HG03571 (cell line): ENCODE measurements at regions not wholly inside any gene's neighbourhood (a gene's known extent, or its start where the extent isn't known, plus 50 kb on each side); places are given as distances from the start of the nearest gene placed in this dataset.
"Not testable (repeated sequence)": the region's sequence is repeated elsewhere in the genome, so short reads cannot be mapped to it uniquely, and the experiment has no call there.

Experiments
- ATAC-seq: cut with Tn5 transposase; IDR thresholded peaks from one replicate; pipeline ENCODE4 v1.9.1; 2021; ENCODE audit not compliant: unreplicated experiment

DNA sequence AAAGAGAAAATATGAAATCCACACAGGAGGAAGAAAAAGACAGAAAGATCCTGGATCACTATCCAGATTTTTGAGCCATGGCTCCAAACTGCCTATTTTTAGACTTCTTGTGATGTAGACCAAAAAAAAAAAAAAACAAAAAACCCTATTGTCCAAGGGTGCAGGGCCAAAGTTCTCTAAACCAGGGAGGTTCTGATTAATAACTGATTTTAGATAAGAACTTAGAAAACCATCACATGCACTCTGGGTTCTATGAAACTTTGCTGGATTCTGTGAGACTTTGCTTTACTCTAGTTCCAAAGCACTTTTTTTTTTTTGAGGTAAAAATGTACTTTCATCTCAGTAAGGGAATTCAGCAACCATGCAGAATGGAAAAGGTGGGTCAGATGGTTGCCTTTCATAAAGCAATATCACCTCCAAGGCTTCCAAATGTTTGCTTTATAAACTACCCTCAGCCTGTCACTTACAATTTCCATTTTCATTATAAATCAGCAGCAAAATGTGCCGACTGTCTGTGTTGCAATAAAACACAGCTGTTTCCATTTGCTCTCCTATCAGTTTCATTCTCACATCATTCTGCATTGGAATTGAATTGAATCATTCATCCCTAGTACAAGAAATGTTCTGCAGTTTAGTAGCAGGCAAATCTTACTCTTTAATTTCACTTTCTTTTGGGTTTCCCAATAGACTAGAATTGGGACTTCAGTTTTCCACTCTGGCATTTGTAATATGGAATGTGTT lies 1584.3 kb upstream of the RAG2 start:
- ATAC-seq = no peak

DNA sequence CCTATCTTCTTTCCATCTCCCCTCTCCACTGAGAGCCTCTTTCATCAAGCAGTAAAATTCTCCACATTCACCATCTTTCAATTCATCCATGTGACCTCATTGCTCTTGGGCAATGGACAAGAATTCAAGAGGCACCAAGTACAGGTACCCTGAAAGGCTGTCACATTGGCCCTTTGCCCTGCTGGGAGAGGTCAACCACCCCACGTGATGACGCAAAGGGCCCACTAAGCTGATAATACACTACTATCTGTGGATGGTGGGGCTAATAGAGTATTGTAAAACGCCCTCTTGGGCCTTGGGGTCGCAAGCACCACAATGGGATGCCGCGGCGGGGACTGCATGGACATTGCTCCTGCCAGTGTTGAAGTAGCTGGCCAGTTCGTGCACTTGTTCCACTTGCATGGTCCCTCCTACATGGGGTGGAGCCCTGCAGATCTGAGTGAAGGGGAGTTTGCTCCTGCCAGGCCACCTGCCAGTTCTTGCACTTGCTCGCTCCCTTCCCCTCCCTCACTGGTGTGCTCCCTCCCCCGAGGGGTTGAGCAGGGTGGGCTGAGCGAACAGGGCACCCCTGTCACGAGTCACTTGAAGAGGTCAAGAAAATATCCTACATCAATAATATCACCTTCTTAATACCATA lies 1578.8 kb upstream of the RAG2 start:
- ATAC-seq = no peak

DNA sequence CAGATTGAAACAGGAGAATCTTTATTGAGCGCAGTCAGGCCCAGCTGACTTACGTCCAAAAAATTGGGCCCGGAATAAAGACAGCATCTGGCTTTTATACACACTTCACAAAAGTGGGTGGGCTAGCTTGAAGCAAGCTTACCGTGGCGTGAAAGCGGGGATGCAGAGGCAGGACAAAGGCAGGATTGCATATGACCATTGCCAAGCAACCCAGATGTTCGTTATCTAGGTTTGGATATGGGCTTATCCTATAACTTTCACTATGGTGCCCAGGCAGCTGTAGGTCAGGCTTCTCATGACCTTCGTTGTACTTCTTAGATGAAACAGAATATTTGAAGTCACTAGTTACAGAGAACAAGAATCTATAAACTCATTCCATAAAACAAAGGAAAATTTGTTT lies 1575.6 kb upstream of the RAG2 start:
- no peak for ATAC-seq

DNA sequence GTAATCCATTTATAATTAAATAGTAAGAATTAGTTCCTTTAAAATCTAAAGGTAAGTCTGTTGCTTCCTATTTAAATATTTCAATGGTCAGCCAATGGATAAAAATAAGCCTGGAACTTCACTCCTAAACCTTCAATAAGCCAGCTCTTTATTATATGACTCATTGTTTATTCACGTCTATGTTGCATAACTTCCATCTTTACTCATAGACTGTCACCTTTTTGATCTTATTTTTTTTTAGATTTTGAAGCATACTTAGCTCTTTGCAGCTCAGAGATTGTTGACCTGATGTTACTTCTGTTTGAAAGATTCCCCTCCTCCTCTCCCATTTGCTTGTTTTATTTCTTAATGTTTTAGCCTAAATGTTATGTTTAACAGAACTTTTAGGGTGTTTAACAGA lies 1571.2 kb upstream of the RAG2 start:
- ATAC-seq = no peak

DNA sequence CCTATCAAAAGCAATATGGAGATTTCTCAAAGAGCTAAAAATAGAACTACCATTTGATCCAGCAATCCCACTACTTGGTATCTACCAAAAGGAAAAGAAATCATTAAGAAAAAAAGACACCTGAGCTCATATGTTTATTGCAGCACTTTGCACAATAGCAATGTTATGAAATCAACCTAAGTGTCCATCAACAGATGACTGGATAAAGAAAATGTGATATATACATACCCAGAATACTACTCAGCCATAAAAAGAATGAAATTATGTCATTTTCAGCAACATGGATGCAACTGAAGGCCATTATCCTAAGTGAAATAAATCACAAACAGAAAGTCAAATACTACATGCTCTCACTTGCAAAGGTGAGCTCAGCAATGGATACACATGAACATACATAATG lies 1565.5 kb upstream of the RAG2 start:
- no peak for ATAC-seq

DNA sequence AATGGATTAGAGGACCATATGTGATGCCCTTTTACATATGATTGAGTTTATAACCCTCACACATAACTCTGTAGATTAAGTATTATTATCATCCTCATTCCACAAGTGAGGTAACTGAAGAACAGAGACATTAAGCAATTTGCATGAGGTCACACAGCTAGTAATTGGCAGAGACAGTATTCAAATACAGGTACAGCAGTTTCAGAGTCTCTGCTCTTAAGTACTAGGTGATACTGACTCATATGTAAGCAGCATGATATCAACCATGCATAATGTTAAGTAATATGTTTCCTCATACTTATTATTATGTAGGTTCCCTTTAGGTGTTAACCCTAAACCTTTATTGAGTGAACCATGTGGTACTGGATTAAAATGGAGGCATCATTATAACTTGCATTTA lies 1562.4 kb upstream of the RAG2 start:
- ATAC-seq = no peak

DNA sequence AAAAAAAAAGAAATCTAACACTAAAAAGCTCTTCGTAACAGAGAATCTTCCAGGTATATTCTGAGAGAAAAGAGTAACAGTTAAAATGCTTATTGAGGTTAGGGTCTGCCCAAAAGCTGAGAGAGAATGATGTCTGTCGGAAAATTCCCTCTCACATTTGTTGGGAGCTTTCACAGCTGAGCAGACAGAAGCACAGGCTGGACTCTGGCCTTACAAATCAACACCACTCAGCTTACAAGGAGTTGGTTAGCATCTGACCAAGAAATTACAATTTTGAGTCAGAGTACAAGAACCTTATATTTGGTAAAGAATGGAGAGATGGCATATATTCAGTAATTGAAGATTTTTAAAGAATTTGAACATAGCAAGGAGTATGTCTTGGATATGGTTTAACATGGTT lies 1561.0 kb upstream of the RAG2 start:
- ATAC-seq = no peak

DNA sequence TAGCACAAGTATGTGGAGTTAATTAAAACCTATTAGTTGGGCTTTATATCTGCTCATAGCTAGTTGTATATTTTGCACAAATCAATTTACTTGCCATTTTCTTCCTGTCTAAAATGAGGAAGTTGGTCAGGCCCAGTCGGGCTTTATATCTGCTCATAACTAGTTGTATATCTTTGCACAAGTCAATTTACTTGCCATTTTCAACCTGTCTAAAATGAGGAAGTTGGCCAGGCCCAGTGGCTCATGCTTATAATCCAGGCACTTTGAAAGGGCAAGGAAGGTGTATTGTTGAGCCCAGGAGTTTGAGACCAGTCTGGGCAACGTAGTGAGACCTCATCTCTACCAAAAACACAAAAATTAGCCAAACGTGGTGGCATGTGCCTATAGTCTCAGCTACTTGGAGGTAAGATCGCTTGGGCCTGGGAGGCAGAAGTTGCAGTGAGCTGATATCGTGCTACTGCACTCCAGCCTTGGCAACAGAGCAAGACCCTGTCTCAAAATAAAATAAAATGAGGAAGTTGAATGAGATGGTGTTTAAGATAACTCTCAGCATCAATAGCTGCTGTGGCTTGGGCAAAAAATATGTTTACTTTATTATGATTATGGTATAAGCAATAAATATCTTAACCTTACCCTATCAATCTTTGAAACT lies 1558.6 kb upstream of the RAG2 start:
- no peak for ATAC-seq

DNA sequence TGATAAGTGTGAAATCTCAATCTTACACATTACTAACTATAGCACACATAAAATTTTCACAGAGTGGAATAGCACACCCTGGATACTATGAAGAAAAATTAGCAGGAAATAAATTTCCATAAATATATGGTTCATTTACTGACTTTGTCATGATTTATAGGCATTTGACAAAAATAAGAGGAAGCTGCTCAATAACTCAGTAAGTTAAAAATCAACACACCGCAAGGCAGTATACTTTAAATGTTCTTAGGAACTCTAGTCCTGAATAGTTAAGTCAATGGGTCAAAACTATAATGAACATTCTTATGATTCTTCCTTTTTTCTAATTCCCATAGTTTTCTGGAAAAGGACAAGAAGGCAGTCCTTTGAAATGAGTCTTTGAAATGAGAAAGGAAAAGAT lies 1557.8 kb upstream of the RAG2 start:
- ATAC-seq = no peak

DNA sequence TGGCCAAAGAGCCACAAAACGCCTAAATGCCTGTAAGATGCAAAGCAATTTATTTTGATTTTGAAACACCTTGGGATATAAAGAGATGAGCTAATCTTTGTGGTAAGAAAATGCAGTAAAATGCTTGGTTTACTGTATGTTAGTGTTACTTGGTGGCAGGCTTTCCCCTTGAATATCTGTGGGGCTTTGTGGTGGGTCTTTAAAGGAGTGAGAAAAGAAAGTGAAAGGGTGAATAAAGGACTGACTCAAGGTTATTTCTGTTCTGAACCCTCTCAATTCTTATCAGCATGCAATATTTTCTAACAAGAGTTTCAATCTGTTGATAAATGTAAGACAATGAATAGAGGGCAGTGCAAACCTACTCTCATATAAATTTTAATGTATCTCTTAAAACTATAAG lies 1555.9 kb upstream of the RAG2 start:
- ATAC-seq = no peak

DNA sequence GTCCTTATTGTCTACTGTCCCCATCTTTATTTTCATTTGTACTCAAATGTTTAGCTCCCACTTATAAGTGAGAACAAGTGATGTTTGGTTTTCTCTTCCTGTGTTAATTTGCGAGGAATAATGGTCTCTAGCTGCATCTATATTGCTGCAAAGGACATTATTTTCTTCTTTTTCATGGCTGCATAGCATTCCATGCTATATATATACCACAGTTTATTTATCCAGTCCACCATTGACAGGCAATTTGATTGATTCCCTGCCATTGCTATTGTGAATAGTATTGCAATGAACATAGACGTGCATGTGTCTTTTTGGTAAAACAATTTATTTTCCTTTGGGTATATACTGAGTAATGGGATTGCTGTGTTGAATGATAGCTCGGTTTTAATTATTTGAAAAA lies 1545.8 kb upstream of the RAG2 start:
- no peak for ATAC-seq

DNA sequence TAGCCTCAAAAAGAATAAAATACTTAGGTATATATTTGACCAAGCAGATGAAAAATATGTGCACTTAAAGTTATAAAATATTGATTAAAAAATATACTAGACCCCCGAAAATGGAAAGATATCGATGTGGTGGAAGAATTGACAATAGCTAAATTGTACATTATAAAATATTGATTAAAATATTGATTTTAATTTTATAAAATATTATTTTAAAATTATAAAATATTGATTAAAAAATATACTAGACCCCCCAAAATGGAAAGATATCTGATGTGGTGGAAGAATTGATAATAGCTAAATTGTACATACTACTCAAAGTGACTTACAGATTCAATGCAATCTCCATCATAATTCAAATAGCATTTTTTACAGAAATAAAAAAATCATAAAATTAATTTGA lies 1540.9 kb upstream of the RAG2 start:
- no peak for ATAC-seq

DNA sequence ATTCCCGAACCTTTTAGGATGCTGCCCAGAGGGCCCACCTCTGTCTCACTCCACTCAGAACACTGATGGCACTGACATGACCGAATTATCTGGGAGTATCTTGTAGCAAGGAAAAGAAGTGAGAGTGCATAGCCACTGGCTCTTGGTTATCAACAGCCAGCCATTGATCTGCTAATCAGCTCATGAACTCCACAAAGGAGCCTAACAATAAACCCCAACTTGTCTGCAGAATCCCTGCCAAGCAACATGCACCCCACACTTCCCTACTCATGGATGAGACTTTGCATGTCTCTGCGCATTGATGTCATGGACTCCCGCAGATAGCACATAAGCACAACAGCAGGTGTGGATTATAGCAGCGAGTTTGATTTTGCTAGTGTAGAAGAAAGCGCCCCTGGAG lies 1538.9 kb upstream of the RAG2 start:
- ATAC-seq = no peak

DNA sequence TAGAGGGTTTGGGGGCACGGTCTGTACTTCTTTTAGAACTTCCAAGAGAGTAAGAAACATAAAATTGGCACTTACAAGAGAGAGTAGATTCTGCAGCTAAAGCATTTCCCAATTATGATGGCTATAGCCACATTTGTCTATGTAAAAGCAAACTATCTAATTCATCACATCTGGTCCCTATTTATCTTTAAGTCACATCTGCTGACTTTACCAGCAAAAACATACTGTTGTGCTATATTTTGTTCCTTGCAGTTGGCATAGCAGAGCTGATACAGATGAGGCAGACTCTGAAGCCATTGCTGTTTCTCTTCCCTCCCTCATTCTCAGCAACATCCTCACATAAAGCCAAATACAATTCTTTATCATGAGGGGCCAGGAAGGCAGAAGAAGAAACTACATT lies 1533.5 kb upstream of the RAG2 start:
- no peak for ATAC-seq

DNA sequence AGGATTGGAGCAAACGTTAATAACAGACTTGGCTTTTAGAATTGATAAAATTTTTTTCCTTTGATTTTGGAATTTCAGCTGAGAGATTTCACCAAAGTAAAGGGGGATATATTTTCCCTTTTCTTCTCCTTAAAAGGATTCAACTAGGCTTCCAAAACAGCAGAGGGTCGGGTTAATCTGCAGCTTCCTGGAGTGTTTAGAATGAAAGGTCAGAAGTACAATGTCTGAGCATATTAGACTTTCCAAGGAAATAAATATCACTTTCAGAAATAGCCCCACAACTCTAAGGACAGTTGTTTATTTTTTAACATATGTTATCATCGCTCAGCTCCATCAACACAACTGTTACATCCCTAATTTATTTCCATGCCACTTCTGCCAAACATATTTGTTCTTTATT lies 1532.9 kb upstream of the RAG2 start:
- no peak for ATAC-seq

DNA sequence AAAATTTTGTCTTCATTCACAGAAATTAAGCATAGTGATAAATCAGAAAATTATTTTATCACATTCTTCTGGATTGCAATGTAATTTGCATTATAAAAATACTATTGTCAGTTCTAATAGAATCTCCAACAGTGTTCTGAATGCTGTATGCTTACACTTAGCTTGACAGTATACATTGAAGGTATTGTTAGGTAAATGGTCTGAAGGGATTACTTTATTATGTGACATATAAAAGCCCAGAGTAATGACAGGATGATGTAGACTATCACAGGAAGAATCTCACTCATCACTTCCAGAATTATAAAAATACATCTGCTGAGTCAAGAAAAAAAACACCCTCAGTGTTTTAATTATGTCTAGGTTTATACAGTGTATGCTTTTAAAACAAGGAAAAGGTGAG lies 1532.5 kb upstream of the RAG2 start:
- no peak for ATAC-seq

DNA sequence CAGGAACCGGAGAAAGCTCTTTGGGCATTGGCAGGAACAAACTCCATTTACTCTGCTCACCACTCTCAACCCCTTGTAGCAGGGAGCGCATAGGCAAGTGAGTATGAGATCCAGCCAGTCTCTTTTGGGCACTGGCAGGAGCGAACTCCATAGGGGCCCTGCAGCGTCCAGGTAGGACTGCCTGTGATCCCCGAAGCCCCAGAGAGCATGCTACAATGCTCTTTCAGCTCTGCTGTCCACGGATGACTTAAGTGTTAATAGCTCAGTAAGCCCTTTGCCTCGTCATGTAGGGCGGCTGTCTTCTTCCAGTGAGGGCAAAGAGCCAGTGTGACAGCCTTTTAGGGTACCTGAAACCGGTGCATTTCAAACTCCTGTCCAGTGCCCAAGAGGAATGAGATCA lies 1525.6 kb upstream of the RAG2 start:
- no peak for ATAC-seq

DNA sequence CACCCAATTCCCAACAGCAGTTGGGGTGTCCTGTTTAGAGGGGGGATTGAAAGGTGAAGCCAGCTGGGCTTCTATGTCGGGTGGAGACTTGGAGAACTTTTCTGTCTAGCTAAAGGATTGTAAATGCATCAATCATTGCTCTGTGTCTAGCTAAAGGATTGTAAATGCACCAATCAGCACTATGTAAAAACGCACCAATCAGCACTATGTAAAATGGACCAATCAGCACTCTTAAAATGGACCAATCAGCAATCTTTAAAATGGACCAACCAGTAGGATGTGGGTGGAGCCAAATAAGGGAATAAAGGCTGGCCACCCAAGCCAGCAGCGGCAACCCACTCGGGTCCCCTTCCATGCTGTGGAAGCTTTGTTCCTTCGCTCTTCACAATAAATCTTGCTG lies 1518.6 kb upstream of the RAG2 start:
- ATAC-seq = not testable (repeated sequence)

DNA sequence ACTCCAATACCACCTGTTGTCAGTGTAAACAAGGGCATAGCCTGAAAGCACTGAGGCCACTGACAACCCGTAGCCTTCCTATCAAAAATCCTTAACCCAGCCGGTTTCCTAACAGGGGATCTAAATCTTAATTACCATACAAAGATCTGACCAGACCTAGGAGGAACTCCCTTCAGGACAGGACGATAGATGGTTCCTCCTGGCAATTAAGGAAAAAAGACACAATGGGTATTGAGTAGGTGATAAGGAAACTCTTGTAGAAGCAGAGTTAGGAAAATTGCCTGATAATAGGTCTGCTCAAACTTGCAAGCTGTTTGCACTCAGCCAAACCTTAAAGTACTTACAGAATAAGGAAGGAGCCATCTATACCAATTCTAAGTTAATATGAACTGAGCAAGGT lies 1517.3 kb upstream of the RAG2 start:
- not testable (repeated sequence) for ATAC-seq

DNA sequence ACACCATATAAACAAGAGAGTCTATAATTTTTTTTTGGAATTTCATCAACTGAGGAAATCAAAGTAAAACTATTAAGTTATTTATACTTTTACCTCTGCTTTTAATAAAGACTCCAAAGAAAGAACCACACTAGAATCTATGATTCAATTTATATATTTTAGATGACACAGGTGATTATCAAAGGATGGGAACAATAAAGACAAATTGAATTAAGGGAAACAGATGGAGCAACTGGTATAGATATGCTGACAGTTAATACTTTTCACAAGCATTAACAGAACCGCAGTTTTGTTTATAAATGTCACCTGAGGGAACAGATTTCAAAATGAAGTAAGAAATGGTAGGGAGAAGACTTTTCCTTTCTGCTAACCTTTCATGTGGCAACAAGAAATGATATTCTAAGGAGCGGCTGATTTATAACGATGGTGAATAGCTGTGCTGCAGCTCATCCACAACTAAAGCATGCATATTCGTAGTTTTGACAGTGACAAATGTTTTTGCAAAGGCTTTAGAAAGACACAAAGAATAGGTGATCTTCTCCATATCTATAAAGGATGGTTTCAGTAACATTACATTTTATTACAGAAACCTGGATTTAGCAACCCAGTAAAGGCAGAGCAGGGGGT lies 1502.9 kb upstream of the RAG2 start:
- ATAC-seq = no peak

DNA sequence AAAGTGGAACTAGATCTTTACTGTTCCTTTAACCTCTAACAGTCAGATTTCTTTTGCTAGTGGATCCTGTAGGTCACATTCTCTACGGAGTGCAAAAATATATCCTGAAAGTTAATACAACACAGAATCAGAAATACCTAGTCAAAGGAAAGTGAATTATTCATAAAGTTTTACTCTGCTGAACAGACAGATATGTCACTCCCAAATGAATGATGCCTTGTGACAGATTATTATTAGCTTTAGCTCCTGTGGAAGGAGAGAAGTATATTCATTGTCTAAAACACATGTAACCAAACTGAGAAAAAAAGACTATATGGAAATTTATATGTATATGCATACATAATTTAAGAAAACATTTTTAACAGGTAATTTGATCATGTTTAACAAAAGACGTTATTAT lies 1497.2 kb upstream of the RAG2 start:
- no peak for ATAC-seq

DNA sequence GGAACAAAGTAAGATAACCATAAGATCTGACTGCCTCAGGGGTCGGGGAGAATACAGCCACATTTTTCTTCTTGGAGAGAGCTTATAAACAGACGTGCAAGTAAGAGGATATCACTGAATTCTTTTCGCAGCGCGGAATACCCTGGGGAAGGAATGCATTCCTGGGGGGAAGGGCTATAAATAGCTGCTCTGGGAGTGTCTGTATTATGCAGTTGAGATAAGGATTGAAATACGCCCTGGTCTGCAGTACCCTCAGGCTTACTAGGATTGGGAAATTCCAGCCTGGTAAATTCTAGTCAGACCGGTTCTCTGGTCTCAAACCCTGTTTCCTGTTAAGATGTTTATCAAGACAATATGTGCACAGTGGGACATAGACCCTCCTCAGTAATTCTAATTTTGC lies 1491.7 kb upstream of the RAG2 start:
- no peak for ATAC-seq
